GDM1 (cell line): ENCODE measurements at regions not wholly inside any gene's neighbourhood (a gene's known extent, or its start where the extent isn't known, plus 50 kb on each side); places are given as distances from the start of the nearest gene placed in this dataset.

Experiments
- DNase-seq: peaks from one replicate; lab custom pipeline; 2025; lab: John Stamatoyannopoulos, UW

GRCh38 chr3:87329065-87329464 is 52.7 kb upstream of the POU1F1 start:
- DNase-seq = no peak
